Stomach smooth muscle (tissue), 2 donors: ENCODE measurements at regions not wholly inside any gene's neighbourhood (a gene's known extent, or its start where the extent isn't known, plus 50 kb on each side); places are given as distances from the start of the nearest gene placed in this dataset.

ENCODE experiments used
- H3K27ac ChIP-seq: one replicate; pipeline ENCODE4 v1.7.0; 2013; ENCODE audit warnings: mild to moderate bottlenecking, low read length, inconsistent platforms
- H3K27me3 ChIP-seq, 2 donors: one replicate each; pipeline ENCODE4 v1.7.0; 2013; ENCODE audit warnings: low read length in 2 of 2; ENCODE audit not compliant: insufficient read depth in 2 of 2, control insufficient read depth in 1 of 2
- H3K36me3 ChIP-seq, 2 donors: one replicate each; pipeline ENCODE4 v1.7.0; 2013; ENCODE audit warnings: low read length in 2 of 2; ENCODE audit not compliant: control insufficient read depth in 2 of 2, insufficient read depth in 2 of 2
- H3K4me1 ChIP-seq: one replicate; pipeline ENCODE4 v1.7.0; 2013; ENCODE audit warnings: low read length; ENCODE audit not compliant: control insufficient read depth, insufficient read depth
- H3K4me3 ChIP-seq, 2 donors: one replicate each; pipeline ENCODE4 v1.7.0; 2013; ENCODE audit warnings: low read length in 2 of 2
- H3K9ac ChIP-seq, 2 donors: one replicate each; pipeline ENCODE4 v1.7.0; 2013; ENCODE audit warnings: low read length in 2 of 2, mild to moderate bottlenecking in 1 of 2
- H3K9me3 ChIP-seq, 2 donors: one replicate each; pipeline ENCODE4 v1.7.0; 2013; ENCODE audit warnings: low read length in 2 of 2; ENCODE audit not compliant: control insufficient read depth in 2 of 2
- donor health status: healthy.
- donor health status: Pancreatic carcinoma.

- Histone ChIP-seq H3K9ac (no peak overlapping the region), H3K27me3 (peaks cover 0 to 2% of the 10 kb centered on the region in 2 donors), H3K4me1 (no peaks in the 10 kb centered on the region), H3K27ac (no peak overlapping the region), H3K36me3 (no peaks in the 10 kb centered on the region), H3K9me3 (peaks cover under 1 to 5% of the 10 kb centered on the region in 2 donors), H3K4me3 (no peak overlapping the region)
Observed at GRCh38 chr12:115630136-115630535, 647.4 kb downstream of the MED13L start.

DNA sequence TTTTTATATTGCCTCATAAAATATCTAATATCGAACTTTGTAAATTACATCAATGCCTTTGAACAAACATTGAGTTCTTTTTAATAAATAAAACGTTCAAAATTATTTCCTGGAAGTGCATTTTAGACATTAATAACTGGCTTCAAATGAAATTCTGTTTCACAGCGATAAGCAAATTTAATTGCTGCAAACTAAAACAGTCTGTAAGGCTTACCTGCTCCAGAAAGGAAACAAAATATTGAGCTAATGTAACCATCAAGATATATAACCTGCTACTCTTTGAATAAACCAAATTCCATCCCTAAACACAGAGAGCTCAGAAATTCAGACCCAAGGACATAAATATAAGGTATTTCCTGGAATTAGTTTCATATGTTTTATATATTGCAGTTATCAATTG, 651.3 kb downstream of the MED13L start:
- Histone ChIP-seq H3K4me3 (no peak overlapping the region), H3K27ac (no peak overlapping the region), H3K9ac (no peak overlapping the region), H3K4me1 (no peaks in the 10 kb centered on the region), H3K27me3 (peaks cover 8 to 10% of the 10 kb centered on the region in 2 donors), H3K36me3 (no peaks in the 10 kb centered on the region), H3K9me3 (peaks cover 8 to 9% of the 10 kb centered on the region in 2 donors)

GRCh38 chr12:115623764-115624334, 653.6 kb downstream of the MED13L start:
- no peak overlapping the region for H3K9ac ChIP-seq
- H3K9me3 ChIP-seq = peaks cover 8 to 13% of the 10 kb centered on the region in 2 donors
- no peaks in the 10 kb centered on the region for H3K36me3 ChIP-seq
- H3K4me1 ChIP-seq = no peaks in the 10 kb centered on the region
- no peak overlapping the region for H3K4me3 ChIP-seq
- no peak overlapping the region for H3K27ac ChIP-seq
- peaks cover 8 to 16% of the 10 kb centered on the region in 2 donors for H3K27me3 ChIP-seq

GRCh38 chr12:115623275-115623674, 654.2 kb downstream of the MED13L start:
- H3K4me3 ChIP-seq = no peak overlapping the region
- H3K27ac ChIP-seq = no peak overlapping the region

DNA sequence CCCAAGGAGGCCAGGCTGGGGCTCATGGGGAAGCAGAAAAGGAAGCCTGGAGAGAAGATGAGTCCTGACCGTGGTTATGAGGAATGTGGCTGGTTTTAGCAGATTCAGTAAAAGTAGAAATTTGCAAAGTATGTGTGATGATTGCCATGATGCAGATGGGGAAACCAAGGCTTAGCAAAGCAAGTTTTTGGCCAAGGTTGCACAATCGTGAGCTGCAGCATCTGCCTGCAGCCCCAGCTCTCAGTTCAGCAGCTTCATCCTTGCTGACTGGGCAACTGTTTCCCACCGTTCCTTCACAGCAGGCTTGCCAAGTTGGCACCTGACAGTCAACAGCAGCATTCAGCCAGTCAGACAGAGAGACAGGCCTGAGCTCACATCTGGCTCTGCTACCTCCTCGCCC, 656.7 kb downstream of the MED13L start:
- Histone ChIP-seq H3K9ac (no peak overlapping the region), H3K27ac (no peak overlapping the region), H3K36me3 (no peaks in the 10 kb centered on the region), H3K4me3 (no peak overlapping the region), H3K4me1 (no peaks in the 10 kb centered on the region), H3K27me3 (peaks cover 8 to 16% of the 10 kb centered on the region in 2 donors), H3K9me3 (peaks cover 8 to 13% of the 10 kb centered on the region in 2 donors)

More at GRCh38 chr12:115623275-115623674, 654.2 kb downstream of the MED13L start:
- H3K4me1 ChIP-seq = no peaks in the 10 kb centered on the region
- H3K27me3 ChIP-seq = peaks cover 8 to 16% of the 10 kb centered on the region in 2 donors
- H3K36me3 ChIP-seq = no peaks in the 10 kb centered on the region
- H3K9me3 ChIP-seq = peaks cover 8 to 13% of the 10 kb centered on the region in 2 donors
- H3K9ac ChIP-seq = no peak overlapping the region

GRCh38 chr12:115619889-115620288, 657.6 kb downstream of the MED13L start:
- Histone ChIP-seq H3K4me3 (no peak overlapping the region), H3K4me1 (no peaks in the 10 kb centered on the region), H3K36me3 (no peaks in the 10 kb centered on the region)

GRCh38 chr12:115619061-115619460, 658.4 kb downstream of the MED13L start:
- no peaks in the 10 kb centered on the region for H3K4me1 ChIP-seq
- no peak overlapping the region for H3K27ac ChIP-seq
- no peak overlapping the region for H3K9ac ChIP-seq
- H3K27me3 ChIP-seq = peaks cover 6 to 14% of the 10 kb centered on the region in 2 donors
- H3K36me3 ChIP-seq = no peaks in the 10 kb centered on the region
- no peak overlapping the region for H3K4me3 ChIP-seq
- H3K9me3 ChIP-seq = peaks cover 0 to 7% of the 10 kb centered on the region in 2 donors

More at GRCh38 chr12:115619889-115620288, 657.6 kb downstream of the MED13L start:
- Histone ChIP-seq H3K9me3 (peaks cover under 1 to 10% of the 10 kb centered on the region in 2 donors), H3K9ac (no peak overlapping the region), H3K27me3 (peaks cover 8 to 14% of the 10 kb centered on the region in 2 donors), H3K27ac (no peak overlapping the region)

DNA sequence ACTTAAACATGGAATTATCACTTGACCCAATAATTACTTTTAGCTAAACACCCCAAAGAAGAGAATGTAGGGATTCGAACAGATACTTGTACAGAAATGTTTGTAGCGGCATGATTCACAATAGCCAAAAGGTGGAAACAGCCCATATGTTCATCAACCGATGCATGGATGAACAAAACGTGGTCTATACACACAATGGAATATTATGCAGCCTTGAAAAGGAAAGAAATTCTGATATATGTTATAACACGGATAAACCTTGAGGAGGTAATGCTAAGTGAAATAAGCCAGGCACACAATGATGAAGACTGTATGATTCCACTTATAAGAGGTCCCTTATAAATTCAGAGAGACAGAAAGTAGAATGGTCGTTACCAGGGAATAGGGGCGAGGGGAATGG, 659.4 kb downstream of the MED13L start:
- H3K4me1 ChIP-seq = no peaks in the 10 kb centered on the region
- H3K27me3 ChIP-seq = peaks cover 0 to 9% of the 10 kb centered on the region in 2 donors
- H3K4me3 ChIP-seq = no peak overlapping the region
- peaks cover 0 to 4% of the 10 kb centered on the region in 2 donors for H3K9me3 ChIP-seq
- no peaks in the 10 kb centered on the region for H3K36me3 ChIP-seq
- H3K27ac ChIP-seq = no peak overlapping the region
- H3K9ac ChIP-seq = no peak overlapping the region

- peaks cover 0 to 9% of the 10 kb centered on the region in 2 donors for H3K27me3 ChIP-seq
- peaks cover 0 to 4% of the 10 kb centered on the region in 2 donors for H3K9me3 ChIP-seq
- H3K4me1 ChIP-seq = no peaks in the 10 kb centered on the region
- H3K9ac ChIP-seq = no peak overlapping the region
- H3K4me3 ChIP-seq = no peak overlapping the region
- H3K27ac ChIP-seq = no peak overlapping the region
- H3K36me3 ChIP-seq = no peaks in the 10 kb centered on the region
Observed at GRCh38 chr12:115617391-115617790, 660.1 kb downstream of the MED13L start.

- H3K9me3 ChIP-seq = no peaks in the 10 kb centered on the region
- peaks cover 8% of the 10 kb centered on the region for H3K4me1 ChIP-seq
- no peak overlapping the region for H3K27ac ChIP-seq
- H3K9ac ChIP-seq = no peak overlapping the region
- no peak overlapping the region for H3K4me3 ChIP-seq
- H3K27me3 ChIP-seq = no peaks in the 10 kb centered on the region
- no peaks in the 10 kb centered on the region for H3K36me3 ChIP-seq
Observed at GRCh38 chr12:115611477-115611876, 666.0 kb downstream of the MED13L start.

DNA sequence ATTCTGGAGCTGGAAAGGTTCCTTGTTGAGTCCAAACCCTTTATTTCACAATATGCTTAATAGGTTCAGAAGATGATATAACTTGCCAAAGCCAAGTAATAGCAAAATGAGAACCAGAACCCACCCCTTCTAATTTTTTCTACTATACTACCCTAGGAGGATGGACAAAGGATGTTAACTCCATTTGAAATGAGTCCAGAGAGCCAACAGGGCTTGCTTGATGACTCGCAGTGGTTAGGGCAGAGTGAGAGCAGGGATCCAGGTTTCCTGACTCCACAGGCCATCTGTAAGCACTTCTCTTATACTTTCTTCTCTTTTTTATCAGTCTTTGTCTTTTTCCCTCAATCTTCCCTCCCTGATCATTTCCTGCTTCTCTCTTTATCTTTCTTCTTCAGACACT, 668.1 kb downstream of the MED13L start:
- Histone ChIP-seq H3K4me1 (peaks cover 8% of the 10 kb centered on the region), H3K27me3 (peaks cover 2 to 4% of the 10 kb centered on the region in 2 donors), H3K36me3 (no peaks in the 10 kb centered on the region), H3K9ac (no peak overlapping the region), H3K9me3 (no peaks in the 10 kb centered on the region), H3K27ac (no peak overlapping the region), H3K4me3 (no peak overlapping the region)
